Neural progenitor cell (in vitro differentiated cells): ENCODE measurements at regions not wholly inside any gene's neighbourhood (a gene's known extent, or its start where the extent isn't known, plus 50 kb on each side); places are given as distances from the start of the nearest gene placed in this dataset.

ENCODE experiments used
- CTCF ChIP-seq: fragments of 200-600 bp; sonication (generic); IDR thresholded peaks from 2 replicates; pipeline ENCODE4 v1.5.1; 2017; ENCODE audit warnings: antibody characterized with exemption, mild to moderate bottlenecking
- EZH2 ChIP-seq: fragments of 200-600 bp; sonication (generic); IDR thresholded peaks from 2 replicates; pipeline ENCODE4 v1.6.1; 2017; ENCODE audit warnings: antibody characterized with exemption, mild to moderate bottlenecking, moderate library complexity
- EZH2phosphoT487 ChIP-seq: fragments of 200-600 bp; sonication (generic); IDR thresholded peaks from 2 replicates; pipeline ENCODE4 v1.6.1; 2017; ENCODE audit warnings: antibody characterized with exemption

DNA sequence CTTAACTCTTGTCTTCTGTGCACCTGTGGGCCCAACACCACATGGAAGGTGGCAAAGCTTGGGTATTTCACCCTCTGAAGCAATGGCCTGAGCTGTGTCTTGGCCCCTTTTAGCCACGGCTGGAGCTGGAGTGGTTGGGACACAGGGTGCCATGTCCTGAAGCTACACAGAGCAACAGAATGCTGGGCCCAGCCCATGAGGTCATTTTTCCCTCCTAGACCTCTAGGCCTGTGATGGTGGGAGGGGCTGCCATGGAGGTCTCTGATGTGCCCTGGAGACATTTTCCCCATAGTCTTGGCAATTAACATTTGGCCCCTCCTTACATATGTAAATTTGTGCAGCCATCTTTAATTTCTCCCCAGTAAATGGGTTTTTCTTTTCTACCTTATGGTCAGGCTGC is 620.8 kb downstream of the RFPL4B start:
- no peak for TF ChIP-seq CTCF
- no peak for TF ChIP-seq EZH2phosphoT487
- TF ChIP-seq EZH2 = no peak
